Stimulated activated CD8-positive, alpha-beta memory T cell treated with anti-CD3 and anti-CD28 coated beads, Interleukin-4, amount 100 ng/mL, for 24 hours (primary cell): ENCODE measurements at regions not wholly inside any gene's neighbourhood (a gene's known extent, or its start where the extent isn't known, plus 50 kb on each side); places are given as distances from the start of the nearest gene placed in this dataset.
"Not testable (repeated sequence)": the region's sequence is repeated elsewhere in the genome, so short reads cannot be mapped to it uniquely, and the experiment has no call there.

ENCODE experiments used
- DNase-seq: peaks from one replicate; pipeline ENCODE4 v3.0.0-alpha.2; 2020; ENCODE audit warnings: low read depth

- no peak for DNase-seq
Measured at GRCh38 chr3:81910244-81910852, 148.9 kb upstream of the GBE1 start.

GRCh38 chr3:81909796-81910195 is 148.4 kb upstream of the GBE1 start:
- DNase-seq: no peak

DNA sequence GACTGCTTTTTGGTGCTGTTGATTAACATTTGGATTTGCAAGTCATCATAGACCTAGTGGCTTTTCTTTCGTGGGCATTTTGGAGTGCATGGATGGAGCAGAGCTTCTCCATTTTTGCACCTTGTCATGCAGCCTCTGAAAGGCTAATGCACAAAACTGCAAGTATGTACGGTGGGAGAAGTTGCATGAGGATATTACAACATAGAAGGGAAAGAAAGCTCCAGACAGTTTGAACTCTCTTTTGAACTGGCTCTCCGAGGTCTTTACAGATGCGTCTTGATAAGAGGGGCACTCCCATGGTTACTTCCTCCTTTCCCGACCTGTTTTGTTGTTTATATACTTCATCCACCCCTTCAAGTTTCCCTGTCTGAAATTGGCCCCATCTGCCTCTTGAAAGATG is 147.1 kb upstream of the GBE1 start:
- no peak for DNase-seq

DNA sequence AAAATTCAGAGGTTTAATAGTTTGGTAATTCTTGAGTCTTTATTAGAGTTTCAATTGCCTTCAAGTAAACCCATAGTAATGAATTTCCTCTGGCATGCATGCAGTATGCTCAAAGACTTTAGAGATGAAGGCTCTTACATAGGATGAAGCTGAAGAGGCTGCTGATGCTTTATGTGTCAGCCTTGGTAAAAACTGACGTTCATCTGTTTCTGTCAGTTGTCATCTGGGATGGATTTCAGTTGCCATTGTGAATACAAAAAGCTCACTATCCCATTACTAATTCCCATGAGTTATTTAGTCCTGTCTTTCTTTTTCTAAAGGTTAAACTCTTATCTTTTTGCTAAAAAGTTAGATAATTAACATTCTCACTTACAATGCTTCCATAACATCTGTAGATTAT is 136.9 kb upstream of the GBE1 start:
- DNase-seq: no peak

- no peak for DNase-seq
Measured at GRCh38 chr3:81894598-81894997, 133.2 kb upstream of the GBE1 start.

DNA sequence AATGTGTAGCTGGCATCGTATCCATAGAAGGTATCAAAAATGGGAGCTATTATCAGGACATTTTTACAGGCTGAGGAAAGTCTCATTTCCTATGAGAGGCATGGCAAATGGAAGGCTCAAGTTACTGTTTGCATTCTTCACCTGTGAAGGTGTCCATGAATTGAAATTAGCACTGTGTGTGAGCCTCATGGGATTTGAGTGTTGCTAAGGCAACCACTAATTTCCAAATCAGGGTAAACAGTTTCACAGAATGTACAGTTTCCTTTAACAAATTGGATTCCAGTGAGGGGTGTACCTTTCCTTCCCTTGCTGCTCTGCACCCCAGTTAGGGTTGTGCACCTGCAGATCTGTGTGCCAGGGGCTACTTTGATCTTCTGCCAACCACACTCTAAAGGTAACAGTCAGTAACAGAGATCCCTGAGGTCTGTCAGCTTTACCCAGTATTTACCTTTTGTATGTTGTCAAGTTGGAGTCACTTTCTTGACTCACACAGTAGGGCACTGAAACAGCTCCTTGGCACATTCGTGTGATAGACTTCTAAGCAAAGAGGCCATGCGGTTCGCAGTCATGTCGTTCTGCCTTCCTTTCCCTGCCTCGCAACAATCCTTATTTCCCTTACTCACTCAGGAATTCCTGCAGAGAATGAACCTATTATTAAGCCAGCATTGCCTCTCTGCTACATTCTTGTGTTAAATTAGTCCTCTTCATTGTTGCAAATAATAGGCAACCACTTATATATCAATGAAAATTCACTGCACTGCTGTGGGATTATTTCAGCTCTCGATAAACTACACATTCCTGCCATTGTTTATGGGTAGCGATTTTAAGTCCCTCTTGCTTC is 129.8 kb upstream of the GBE1 start:
- no peak for DNase-seq

DNA sequence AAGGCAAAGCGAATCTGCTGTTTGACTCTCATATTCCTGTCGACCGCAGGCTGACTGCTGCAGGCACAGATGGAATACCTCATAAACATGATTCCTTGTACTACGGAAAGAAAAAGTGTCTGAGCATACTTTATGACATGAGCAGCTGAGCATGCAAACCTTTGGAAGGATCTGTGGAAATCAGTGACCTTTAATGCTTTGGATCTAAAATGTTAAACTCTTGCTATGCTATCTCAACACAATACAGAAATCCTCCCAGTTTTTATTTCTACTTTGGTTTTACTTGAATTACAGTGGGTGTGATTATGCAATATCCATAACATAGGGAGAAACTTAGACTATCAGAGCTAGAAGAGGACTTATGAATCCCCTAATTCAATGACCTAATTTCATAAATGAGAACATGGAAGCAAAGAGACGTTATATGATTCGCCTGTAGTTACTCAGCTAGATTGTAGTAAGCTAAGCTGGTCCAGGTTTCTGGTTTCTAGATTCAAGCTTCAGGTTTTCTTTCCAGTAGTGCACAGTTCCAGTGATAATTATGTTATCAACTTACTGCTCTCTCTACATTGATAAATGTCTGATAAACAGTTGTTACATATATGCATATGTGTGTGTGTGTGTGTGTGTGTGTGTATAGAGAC is 127.6 kb upstream of the GBE1 start:
- DNase-seq: no peak

GRCh38 chr3:81887448-81887847 is 126.0 kb upstream of the GBE1 start:
- no peak for DNase-seq

DNA sequence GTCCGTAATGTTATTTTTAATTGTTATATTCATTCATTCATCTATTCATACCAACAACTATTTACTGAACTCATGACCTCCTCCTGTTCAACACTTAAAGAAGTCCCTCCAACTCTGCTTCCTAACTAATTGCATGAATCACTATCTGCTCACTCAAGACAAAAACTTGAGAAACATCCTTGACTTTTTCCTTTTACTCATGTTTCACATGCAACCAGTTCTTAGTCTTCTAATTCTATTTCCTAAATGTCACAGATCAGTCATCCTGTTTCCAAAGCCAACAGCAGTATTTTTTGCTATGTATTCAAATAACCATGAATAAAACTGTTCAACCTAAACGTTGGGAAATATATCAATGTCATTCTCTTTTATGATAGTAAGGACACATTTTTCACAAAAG is 124.6 kb upstream of the GBE1 start:
- no peak for DNase-seq

DNA sequence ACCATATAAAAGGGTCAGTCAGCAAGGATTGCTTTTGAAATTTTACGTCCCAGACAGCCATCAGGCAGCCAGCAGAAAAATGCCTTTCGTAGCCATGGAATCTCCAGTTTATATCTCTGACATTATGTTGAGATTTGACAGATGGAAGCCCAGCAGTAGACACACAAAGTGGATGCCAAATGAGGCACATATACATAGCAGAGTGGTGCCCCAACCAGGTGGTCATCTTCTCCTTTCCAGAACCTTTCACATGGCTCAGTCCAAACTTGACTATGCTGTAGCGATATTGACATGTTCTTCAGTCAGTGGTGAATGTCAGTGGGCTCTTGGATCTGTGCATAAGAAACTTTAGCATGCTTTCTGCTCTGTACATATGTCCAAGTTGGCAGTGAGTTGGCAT is 123.3 kb upstream of the GBE1 start:
- no peak for DNase-seq

DNA sequence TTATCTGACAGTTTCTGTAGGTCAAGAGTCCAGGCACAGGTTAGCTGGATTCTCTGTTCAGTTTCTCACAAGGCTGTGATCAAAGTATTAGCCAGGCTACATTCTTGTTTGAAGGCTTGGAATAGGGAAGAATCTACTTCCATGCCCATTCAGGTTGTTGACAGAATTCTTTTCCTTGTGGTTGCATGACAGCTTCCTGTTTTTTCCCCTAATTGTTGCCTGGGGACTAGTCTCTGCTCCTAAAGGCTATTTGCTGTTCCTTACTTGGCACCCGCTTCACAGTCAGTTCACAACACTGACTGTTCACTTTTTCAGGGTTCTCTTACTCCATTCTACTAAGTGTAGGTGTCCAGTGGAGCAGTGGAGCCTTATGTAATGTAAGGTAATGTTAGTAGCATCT is 115.4 kb upstream of the GBE1 start:
- DNase-seq: no peak

DNA sequence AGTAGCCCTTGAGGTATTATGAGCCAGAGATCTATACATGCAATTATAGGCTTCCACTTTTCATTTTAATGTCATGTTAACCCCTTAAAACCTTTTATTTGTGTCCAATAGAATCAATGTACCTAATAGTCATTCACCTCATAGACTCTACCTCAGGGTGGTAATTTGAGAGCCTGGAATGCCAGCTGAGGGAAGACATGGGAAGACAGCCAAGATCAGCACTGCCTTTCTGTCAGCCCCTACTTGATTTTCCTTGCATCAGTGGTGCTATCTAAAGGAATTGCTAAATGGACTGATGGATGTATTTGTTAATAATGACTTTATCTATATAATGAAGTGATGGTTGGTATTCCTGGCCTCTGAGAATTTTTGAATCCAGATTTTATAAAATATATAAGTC is 113.3 kb upstream of the GBE1 start:
- no peak for DNase-seq

DNA sequence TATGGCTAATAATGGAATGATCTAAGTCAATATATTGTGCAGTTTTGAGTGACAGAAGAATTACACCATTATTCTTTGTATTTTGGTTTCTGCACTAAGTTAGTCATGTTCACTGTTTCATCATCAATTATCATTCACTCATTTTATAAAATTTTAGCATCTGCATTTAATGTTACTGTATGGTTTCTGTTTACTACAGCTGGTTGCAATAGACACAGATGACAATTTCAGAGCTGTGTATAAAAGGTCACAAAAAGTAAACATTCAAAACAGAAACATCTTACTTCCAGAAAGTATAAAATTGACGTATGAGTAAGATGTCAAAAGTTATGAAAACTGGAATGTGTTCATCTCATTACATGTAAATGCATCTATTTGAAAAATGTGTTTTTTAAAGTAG is 111.1 kb upstream of the GBE1 start:
- DNase-seq: no peak

- no peak for DNase-seq
Measured at GRCh38 chr3:81871358-81872155, 110.1 kb upstream of the GBE1 start.

GRCh38 chr3:81869382-81869781 is 107.9 kb upstream of the GBE1 start:
- no peak for DNase-seq

GRCh38 chr3:81868597-81868996 is 107.2 kb upstream of the GBE1 start:
- no peak for DNase-seq

- DNase-seq: no peak
Measured at GRCh38 chr3:81867875-81868274, 106.4 kb upstream of the GBE1 start.

DNA sequence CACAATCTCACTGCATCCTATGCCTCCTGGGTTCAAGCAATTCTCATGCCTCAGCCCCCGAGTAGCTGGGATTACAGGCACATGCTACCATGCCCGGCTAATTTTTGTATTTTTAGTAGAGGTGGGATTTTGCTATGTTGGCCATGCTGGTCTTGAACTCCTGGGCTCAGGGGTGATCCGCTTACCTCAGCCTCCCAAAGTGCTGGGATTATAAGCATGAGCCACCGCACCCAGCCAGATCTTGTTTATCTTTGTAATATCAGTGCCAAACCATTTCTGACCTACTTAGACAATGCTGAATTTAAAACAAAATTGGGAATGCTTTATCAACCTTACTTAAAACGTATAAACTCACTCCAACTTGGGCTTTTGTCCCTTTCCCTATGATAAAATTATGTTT is 103.7 kb upstream of the GBE1 start:
- not testable (repeated sequence) for DNase-seq

DNA sequence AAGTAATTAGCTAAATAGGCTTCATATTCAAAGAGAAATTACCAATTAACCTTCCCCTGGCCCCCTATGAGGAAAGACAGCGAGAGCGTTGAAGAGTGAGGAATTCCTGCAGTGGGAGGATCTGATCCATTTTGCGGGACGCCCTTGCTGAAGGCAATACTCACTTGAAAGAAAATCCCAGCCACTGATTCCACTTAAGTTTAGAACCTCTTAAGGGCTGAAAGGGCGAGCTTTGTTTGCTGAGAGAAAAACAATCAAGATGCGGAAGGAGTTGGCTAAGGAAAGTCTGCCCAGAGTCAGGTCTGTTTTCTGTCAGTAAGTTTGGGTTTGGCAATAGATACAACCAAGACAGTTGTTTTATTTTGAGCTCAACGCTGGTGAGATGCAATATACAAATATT is 102.8 kb upstream of the GBE1 start:
- no peak for DNase-seq

DNA sequence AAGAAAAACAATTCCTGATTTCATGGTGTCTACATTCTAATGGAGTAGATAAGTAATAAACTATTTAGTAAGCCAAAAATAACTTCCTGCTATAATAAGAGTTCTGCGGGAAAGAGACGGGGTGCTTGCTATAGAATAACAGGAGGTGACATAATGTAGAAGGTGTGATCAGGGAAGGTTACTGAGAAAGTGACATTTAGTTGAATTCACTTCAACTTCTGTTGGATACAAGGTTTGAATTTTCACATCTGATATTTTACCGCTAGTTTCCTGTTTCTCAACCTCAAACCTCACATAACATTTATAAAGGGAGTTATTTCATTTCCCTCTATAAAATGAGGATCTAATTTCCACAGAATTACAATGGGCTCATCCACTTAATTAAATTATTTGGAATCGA is 102.3 kb upstream of the GBE1 start:
- no peak for DNase-seq

- no peak for DNase-seq
Measured at GRCh38 chr3:81861593-81861992, 100.1 kb upstream of the GBE1 start.

- no peak for DNase-seq
Measured at GRCh38 chr3:81859524-81859923, 98.1 kb upstream of the GBE1 start.

DNA sequence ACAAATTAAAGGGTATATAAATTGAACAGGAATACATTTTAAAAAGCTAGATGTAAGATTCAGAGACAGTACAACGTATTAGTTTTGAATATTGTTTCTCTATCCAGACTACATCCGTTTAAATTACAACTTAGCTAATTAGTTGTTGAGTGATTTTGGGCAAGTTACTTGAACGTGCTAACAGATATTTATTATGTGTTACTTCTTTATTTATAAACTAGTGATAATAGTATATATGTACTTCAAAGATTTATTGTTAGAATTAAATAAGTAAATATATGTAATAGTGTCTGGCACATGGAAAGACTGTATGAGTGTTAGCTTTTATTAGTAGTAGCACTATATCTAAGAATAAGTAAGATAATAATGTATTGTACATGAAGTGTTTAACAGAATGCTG is 92.0 kb upstream of the GBE1 start:
- DNase-seq: no peak
